GM13977 (cell line): ENCODE measurements at regions not wholly inside any gene's neighbourhood (a gene's known extent, or its start where the extent isn't known, plus 50 kb on each side); places are given as distances from the start of the nearest gene placed in this dataset.

Experiments used
- DNase-seq: peaks from one replicate; pipeline ENCODE4 v3.0.0; 2012; ENCODE audit warnings: low spot score
- in situ Hi-C: fragments of 300-500 bp; cut with MboI; formaldehyde crosslinking; loops from one replicate; pipeline ENCODE4 v1.12.0; 2022; ENCODE audit warnings: low sequenced_read_pairs, low pct_unique_long_range_greater_than_20kb, mixed read lengths, inconsistent platforms; ENCODE audit not compliant: unreplicated experiment
- TF ChIP-seq, protein P1 (sequence below): IDR thresholded peaks from 2 replicates; pipeline ENCODE4 v1.5.1; 2012; ENCODE audit warnings: mild to moderate bottlenecking, control low read depth; ENCODE audit not compliant: insufficient read depth; ENCODE audit errors: extremely low read depth, missing control alignments

DNA sequence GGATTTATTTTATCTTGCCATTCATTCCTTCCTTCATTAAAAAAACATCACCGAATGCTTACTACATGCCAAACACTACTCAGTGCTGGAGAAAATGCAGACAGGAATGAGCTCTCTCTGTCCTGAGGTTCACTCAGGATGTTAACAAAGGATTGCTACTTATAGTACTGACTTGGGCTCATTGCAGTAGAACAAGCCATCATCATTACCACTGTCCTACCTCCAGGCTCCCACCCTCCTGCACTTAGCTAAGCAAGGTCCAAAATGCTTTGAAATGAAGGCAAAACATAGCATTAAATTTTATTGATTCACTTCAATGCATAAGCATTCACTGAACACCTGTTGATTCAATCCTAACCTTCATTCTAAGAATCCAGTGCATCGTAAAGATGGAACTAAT is 159.8 kb upstream of the RADX start:
- in situ Hi-C loops, result no loop called here
- TF ChIP-seq, protein P1, sequence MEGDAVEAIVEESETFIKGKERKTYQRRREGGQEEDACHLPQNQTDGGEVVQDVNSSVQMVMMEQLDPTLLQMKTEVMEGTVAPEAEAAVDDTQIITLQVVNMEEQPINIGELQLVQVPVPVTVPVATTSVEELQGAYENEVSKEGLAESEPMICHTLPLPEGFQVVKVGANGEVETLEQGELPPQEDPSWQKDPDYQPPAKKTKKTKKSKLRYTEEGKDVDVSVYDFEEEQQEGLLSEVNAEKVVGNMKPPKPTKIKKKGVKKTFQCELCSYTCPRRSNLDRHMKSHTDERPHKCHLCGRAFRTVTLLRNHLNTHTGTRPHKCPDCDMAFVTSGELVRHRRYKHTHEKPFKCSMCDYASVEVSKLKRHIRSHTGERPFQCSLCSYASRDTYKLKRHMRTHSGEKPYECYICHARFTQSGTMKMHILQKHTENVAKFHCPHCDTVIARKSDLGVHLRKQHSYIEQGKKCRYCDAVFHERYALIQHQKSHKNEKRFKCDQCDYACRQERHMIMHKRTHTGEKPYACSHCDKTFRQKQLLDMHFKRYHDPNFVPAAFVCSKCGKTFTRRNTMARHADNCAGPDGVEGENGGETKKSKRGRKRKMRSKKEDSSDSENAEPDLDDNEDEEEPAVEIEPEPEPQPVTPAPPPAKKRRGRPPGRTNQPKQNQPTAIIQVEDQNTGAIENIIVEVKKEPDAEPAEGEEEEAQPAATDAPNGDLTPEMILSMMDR, result no peak
- DNase-seq, result no peak

DNA sequence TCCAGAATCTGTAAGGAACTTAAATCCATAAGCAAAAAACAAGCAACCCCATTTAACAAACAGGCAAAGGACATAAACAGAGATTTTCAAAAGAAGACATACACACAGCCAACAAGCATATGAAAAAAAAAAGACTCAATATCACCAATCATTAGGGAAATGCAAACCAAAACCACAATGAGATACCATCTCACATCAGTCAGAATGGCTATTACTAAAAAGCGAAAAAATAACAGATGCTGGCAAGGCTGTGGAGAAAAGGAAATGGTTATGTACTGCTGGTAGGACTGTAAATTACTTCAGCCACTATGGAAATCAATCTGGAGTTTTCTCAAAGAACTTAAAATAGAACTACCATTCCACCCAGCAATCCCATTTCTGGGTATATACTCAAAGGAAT is 156.8 kb upstream of the RADX start:
- DNase-seq, result no peak
- TF ChIP-seq, protein P1, result no peak
- in situ Hi-C loops, result no loop called here

GRCh38 chrX:106457802-106458201 is 154.0 kb upstream of the RADX start:
- no peak for DNase-seq
- in situ Hi-C loops, result no loop called here
- TF ChIP-seq, protein P1, result no peak

- TF ChIP-seq, protein P1, result no peak
- in situ Hi-C loops, result no loop called here
- no peak for DNase-seq
Observed at GRCh38 chrX:106467422-106467821, 144.4 kb upstream of the RADX start.

DNA sequence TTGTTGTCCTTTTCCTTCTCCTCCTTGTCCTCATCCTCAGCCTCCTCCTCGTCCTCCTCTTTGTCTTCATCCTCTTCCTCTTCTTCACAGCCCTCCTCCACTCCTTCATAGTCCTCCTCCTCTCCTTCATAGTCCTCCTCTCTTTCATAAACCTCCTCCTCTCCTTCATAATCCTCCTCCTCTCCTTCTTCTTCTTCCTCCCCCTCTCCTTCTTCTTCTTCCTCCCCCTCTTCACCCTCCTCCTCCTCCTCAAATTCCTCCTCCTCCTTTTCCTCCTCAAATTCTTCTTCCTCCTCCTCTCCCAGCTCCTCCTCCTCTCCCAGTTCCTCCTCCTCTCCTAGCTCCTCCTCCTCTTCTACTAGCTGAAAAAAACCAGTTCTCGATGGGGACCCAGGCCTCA is 143.8 kb upstream of the RADX start:
- in situ Hi-C loops, result no loop called here
- DNase-seq, result no peak
- TF ChIP-seq, protein P1, result no peak

DNA sequence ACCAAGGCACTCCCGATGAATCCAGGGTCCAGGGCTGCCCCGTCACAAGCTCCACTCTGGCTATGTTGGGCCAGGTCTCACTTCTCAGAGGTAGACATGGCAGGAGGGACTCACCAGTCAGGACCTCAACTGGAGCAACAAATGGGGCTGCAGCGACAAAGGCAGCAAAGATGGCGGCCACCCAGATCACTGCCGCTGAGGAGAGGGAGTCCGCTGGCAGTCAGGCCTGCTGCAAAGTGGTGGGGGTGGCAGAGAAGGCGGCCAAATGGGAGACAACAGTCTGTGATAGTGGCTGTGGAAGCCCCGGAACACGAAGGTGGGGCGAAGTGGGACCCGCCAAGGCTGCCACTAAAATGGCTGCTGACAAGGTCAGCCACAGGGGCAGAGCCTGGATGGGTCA is 143.3 kb upstream of the RADX start:
- no peak for DNase-seq
- TF ChIP-seq, protein P1, result no peak
- in situ Hi-C loops, result no loop called here

GRCh38 chrX:106479920-106480319 is 131.9 kb upstream of the RADX start:
- in situ Hi-C loops, result no loop called here
- DNase-seq, result no peak
- TF ChIP-seq, protein P1, result no peak
